CD4-positive, alpha-beta T cell treated with Interleukin-4 for 4 hours (primary cell): ENCODE measurements at regions not wholly inside any gene's neighbourhood (a gene's known extent, or its start where the extent isn't known, plus 50 kb on each side); places are given as distances from the start of the nearest gene placed in this dataset.

Source experiments
- DNase-seq: peaks from one replicate; pipeline ENCODE4 v3.0.0-alpha.2; 2020

DNA sequence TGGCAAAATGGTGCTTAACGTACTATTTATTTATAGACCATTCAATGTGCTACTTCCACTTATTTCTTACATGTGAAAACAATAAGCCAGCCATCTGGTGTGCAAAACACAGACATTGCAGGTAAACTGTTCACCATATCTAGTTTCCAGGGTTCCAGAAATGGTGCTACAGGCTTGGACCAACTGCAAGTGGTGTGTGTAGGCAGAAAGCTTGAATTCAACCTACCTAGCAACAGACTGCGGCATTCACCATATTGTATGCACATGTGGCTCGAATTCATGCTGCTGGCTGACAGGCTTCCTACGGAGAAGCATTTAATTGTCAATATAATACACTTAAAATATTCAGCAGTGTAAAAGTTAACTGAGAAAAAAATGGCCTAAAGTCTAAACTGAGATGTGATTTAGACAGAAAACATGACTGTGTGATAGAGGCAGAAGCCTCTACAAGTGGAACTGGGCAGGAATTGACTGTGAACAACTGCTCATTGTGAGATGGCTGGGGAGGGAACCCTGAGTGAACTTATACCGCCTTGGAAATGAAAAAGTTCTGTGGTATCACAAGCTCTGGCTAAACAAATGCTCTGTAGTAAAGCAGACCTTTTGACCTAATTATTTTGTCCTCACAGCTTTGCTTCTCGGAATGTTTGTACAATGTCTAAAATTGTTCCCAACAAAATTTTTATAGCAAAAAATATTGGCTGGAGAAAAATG, 434.7 kb downstream of the GRIA2 start:
- no peak for DNase-seq

DNA sequence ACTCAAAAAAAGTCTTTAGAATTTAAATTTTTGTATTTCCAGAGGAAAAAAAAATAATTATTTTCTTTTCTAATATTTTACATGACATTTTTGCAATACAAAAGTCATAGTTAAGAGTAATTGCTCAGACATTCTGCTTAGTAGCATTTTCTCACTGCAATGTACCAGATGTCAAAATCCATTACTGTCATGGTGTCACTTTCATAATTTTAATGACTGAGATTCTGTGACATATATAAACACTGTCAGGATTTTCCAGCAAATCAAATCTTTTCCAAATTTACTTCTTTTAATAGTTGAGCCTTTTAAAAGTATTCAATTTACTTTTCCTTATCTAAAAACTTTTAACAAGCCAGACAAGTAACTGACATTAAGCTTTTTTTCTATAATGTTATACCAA, 422.7 kb downstream of the GRIA2 start:
- no peak for DNase-seq

GRCh38 chr4:157634057-157634456, 413.5 kb downstream of the GRIA2 start:
- no peak for DNase-seq

DNA sequence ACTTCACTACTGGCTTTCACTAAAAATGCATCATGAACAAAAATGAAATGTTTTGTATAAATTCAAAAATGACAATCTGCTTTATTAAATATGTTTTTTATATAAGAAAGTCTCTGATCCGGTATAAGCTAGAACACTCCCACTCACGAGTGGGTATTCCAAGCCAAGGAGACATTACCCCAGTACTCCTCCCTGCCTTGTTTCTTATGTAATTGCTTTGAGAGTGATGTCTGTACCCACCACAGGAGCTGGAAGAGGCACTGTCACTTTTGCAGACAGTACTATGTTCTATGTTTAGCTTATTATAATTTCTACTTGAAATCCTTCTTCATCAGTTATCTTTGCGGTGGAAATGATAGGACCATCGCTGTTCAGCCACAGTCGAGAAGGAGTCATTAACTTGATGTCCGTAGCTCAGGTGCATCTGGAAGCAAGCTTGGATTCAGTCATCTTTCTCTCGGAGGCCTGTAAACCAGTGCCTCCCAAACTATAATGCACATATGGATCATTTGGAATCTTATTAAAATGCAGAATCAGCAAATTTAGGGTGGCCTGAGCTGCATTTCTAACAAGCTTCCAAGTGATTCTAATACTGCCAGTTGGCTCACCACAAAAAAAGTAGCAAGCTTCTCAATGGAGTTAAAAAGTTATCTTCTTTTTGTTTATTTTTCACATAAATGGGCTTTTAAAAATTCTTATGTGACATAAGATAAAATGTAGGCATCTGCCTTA, 396.4 kb downstream of the GRIA2 start:
- no peak for DNase-seq

DNA sequence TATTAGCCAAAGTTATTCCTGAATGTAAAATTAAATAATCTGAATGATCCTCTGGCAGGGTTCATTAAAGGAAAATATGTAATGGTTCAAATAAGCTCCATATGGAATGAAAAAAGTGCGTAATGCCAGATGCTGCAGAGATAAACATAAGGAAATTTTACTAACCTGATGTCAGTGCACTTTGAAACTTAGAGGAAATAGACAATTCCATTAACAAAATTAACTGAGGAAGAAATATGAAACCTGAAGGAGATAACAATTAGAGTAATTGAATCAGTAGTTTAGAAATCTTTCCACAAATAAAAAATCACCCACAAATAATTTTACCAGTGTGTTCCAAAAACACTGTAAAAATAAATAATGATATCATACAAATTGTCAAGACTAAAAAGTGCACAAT, 387.5 kb downstream of the GRIA2 start:
- no peak for DNase-seq

DNA sequence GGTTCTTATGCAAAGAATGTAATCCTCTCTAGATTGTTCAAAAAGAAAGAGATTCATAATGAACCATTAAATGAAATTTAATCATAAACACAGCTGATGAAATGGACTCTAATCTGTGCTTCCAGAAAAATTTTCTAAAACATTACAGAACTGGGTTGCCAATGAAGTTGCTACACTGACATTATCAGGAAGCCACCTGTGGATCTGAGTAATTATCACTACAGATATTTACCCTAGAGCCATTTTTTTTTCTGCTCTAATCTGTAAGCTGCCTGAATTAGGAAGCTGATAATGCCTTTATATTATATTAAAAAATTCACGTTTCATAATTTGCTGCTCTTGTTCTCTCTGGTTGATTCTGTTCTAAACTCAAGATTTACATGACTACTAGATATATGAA, 380.1 kb downstream of the GRIA2 start:
- no peak for DNase-seq

GRCh38 chr4:157591245-157591644, 370.7 kb downstream of the GRIA2 start:
- no peak for DNase-seq

DNA sequence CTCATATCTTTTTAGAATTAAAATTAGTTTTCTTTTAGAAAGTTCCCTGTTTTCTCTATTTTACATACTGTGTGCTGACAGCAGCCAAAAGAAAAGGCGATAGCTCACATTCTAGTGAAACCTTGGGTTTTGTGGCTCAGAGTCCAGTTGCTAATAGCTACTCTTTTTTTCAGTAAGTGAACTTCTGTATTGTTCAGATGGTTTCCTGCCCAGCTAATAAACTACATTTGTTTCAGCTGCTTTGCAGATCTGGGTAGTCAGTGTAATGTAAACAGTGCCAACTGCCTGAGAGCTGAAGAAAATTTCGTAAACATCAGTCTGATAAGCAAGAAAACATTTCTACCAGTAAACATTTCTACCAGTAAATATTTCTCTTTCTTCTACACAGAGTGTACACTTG, 370.2 kb downstream of the GRIA2 start:
- DNase-seq = no peak

DNA sequence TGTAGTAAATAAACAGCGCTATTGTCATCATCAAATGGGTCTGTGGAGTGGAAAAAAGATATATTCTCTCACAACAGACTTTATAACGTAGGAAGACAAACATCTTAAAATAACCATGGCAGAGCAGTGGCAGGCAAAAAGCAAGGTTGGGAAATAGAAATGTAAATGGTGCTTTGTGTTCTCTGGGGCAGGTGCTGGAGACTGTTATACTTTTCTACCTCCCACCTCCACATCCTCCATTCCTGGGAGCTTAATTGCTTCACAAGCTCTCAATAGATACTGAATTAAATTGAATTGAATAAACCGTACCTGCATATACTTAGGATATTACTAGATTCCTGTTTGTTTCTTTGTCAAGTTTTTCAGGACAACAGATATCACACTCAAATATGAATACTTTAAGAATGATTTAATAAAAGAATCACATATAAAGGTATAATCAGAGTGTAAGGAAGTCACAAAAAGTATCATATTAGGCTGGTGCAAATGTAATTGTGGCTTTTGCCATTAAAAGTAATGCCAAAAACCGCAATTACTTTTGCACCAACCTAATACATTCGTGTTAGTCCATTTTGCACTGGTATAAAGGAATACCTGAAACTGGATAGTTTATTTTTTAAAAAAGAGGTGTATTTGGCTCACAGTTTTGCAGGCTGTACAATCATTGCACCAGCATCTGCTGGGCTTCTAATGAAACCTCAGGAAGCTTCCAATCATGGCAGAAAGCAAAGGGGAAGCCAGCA, 367.3 kb downstream of the GRIA2 start:
- DNase-seq = no peak

GRCh38 chr4:157582141-157582540, 361.6 kb downstream of the GRIA2 start:
- no peak for DNase-seq

GRCh38 chr4:157576671-157577217, 356.2 kb downstream of the GRIA2 start:
- no peak for DNase-seq

DNA sequence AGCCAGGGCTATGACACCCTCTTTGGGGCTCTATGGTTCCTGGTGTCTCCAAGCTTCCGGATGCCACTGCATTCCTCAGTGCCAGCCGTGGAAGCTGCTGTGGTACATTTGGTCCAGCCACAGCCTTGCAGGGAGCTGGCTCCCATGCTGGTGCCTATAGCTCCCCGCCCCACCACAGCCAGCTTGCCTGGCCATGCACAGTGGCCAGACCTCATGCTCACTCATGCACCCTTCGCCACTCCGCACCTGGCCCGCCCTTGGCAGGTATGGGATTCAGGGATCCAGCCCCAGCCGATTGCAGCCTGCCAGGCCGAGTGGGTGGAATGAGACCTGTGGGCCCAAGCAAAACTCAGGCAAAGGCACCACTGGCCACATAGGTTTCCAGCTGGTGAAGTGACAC, 354.8 kb downstream of the GRIA2 start:
- no peak for DNase-seq

DNA sequence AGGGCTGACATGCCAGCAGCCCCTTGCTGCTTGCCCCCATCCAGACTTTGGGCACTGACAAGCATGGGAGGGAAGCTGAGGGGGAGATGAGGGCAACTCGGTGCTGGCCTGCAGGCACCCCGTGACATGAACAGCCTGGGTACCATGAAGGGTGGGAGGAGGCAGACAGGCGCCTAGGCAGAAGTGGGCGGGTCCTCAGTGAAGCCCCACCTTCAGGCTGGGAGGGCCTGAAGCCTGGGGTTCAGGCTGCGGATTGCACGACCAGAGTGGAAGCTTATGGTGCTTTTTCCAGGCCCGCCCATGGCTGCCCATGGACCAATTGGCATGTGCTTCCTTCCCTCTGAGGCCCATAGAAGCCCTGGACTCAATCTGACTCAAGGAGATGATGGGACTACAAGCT, 354.1 kb downstream of the GRIA2 start:
- DNase-seq = no peak

- DNase-seq = no peak
Measured at GRCh38 chr4:157572951-157573350, 352.4 kb downstream of the GRIA2 start.

- no peak for DNase-seq
Measured at GRCh38 chr4:157572284-157572683, 351.8 kb downstream of the GRIA2 start.

- no peak for DNase-seq
Measured at GRCh38 chr4:157564771-157565170, 344.2 kb downstream of the GRIA2 start.

DNA sequence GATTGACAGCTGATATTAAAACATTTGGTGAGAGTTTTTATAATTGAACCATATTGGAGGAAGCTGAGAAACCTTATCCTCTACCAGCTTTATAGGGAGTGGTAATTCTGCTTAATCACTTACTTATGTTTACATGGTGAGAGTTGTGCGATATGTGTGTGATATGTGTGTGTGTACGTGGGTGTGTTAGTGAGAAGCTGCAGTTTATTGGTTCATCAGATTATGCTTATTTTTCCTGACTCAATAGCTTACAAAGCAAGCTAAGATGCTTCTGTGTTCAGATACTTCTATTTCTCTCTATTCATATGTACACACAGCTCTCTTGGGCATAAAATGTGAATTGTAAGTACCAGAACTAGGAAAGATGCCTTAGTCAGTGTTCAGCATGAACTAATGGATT, 343.7 kb downstream of the GRIA2 start:
- no peak for DNase-seq

DNA sequence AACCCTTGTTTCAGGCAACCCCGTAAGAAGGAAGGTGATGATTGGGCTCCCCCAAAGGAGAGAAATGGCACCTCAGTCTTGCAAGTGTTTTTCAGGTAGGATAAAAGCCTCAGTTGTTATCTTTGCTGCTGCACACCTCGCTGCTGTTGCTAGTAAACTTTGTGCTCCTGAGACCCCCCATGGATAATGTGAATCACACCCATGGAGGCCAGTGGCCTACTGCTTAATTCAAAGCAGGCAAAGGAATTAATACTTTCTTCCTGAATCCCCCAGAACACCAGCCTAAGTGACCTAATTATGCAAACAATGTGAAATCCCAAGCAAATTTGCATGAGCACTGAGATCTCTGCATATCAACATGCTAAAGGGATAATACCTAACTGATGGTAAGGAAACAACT, 337.5 kb downstream of the GRIA2 start:
- DNase-seq = no peak

DNA sequence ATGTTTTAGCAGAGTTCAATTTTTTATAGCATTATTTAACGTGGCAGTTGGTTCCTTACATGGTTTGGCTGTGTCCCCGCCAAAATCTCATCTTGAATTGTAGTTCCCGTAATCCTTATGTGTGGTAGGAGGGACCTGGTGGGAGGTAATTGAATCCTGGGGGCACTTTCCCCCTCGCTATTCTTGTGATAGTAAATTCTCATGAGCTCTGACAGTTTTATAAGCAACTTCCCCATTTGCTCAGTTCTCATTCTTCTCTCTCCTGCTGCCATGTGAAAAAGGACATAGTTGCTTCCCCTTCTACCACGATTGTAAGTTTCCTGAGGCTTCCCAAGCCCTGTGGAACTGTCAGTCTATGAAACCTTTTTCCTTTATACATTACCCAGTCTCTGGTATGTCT, 329.5 kb downstream of the GRIA2 start:
- no peak for DNase-seq

- no peak for DNase-seq
Measured at GRCh38 chr4:157527954-157528353, 307.4 kb downstream of the GRIA2 start.

- no peak for DNase-seq
Measured at GRCh38 chr4:157521906-157522305, 301.4 kb downstream of the GRIA2 start.

DNA sequence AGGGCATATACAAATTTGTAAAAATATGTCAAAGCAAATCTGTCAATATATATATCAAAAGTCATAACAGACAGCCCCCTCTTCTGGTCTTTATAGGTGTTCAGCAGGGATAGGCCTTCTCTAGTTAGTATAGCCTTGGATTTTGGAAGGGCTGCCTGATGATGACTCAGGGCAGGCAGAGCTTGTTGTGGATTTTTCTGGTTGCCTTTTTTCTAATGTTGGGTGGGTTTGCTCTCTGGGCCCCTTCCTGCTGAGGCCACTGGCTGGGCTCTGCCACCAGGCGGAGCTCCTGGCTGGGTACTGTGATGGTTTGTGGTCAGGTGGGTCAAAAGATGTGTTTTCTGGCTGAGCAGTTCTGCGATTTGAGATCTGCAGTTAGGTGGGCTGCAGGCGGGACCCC, 294.2 kb downstream of the GRIA2 start:
- no peak for DNase-seq

DNA sequence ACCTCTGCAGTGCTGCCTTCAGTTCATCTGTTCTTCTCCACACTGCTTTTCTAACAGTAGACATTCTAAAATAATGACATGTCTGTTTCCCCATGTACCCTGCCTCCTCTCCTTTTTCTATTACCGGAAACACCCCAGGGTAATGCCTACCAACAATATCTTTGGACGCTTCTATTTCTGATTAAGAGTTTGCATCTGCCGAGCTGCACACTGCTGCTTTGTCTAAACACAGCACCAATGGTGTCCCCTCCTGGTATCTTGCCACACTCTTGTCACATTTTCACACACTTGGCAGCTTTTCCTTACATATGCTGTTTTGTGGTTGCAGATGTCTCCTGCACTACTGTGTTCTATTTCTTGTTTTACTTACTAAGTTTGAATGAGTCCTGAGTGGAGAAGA, 288.8 kb downstream of the GRIA2 start:
- no peak for DNase-seq

DNA sequence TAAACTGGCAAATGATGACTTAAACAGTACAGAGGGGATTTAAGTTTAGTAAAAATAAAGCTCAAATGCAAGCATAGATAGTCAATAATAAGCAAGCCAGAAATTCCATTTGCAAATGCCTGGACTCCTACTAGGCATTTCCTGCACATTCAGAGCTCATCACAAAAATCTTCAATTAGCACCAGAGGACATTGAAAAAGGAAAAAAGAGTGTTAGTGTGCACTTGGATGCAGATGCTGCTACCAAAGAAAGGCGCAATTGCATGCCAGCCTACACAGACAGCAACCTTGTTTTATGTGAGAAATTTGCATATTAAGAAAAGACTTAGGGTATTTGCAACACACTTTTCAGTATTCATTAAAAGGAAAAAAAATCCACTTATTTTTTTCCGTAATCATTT, 282.1 kb downstream of the GRIA2 start:
- no peak for DNase-seq
